GM18507 (cell line): ENCODE measurements at regions not wholly inside any gene's neighbourhood (a gene's known extent, or its start where the extent isn't known, plus 50 kb on each side); places are given as distances from the start of the nearest gene placed in this dataset.

Source experiments
- DNase-seq: peaks from one replicate; pipeline ENCODE4 v3.0.0; 2011; ENCODE audit warnings: low read depth; ENCODE audit not compliant: insufficient read length; ENCODE audit errors: extremely low spot score
- FAIRE-seq: peaks from 2 replicates; lab custom pipeline; 2011; peaks lifted over from hg19 to GRCh38; lab: Jason Lieb, UNC

- no peak for DNase-seq
- no peak for FAIRE-seq
Observed at GRCh38 chr14:50051106-50051505, 65.3 kb downstream of the VCPKMT start.

GRCh38 chr14:50051706-50052105 lies 64.7 kb downstream of the VCPKMT start:
- DNase-seq, result no peak
- FAIRE-seq, result no peak

- FAIRE-seq (no peak), DNase-seq (no peak)
Observed at GRCh38 chr14:50052517-50052916, 63.9 kb downstream of the VCPKMT start.

- FAIRE-seq, result no peak
Observed at GRCh38 chr14:50053935-50054334, 62.4 kb downstream of the VCPKMT start.

GRCh38 chr14:50055461-50056228 lies 60.7 kb downstream of the VCPKMT start:
- FAIRE-seq (no peak), DNase-seq (no peak)

More at GRCh38 chr14:50053935-50054334, 62.4 kb downstream of the VCPKMT start:
- DNase-seq, result no peak

GRCh38 chr14:50056435-50056834 lies 59.9 kb downstream of the VCPKMT start:
- FAIRE-seq, result no peak
- DNase-seq, result no peak

- FAIRE-seq (no peak), DNase-seq (no peak)
Observed at GRCh38 chr14:50057331-50057730, 59.0 kb downstream of the VCPKMT start.

GRCh38 chr14:50058113-50058512 lies 58.3 kb downstream of the VCPKMT start:
- DNase-seq, result no peak
- FAIRE-seq, result no peak
